GM21786 (cell line): ENCODE measurements at regions not wholly inside any gene's neighbourhood (a gene's known extent, or its start where the extent isn't known, plus 50 kb on each side); places are given as distances from the start of the nearest gene placed in this dataset.
"Not testable (repeated sequence)": the region's sequence is repeated elsewhere in the genome, so short reads cannot be mapped to it uniquely, and the experiment has no call there.

Source experiments
- ATAC-seq: cut with Tn5 transposase; IDR thresholded peaks from one replicate; pipeline ENCODE4 v1.9.1; 2021; ENCODE audit not compliant: unreplicated experiment

- no peak for ATAC-seq
These were observed 83.3 kb upstream of the SIRPA start for GRCh38 chr20:1811621-1812498.

GRCh38 chr20:1810926-1811620 is 84.1 kb upstream of the SIRPA start:
- ATAC-seq = no peak

GRCh38 chr20:1810572-1810925 is 84.7 kb upstream of the SIRPA start:
- ATAC-seq = no peak

- no peak for ATAC-seq
These were observed 85.3 kb upstream of the SIRPA start for GRCh38 chr20:1809611-1810510.

- no peak for ATAC-seq
These were observed 86.1 kb upstream of the SIRPA start for GRCh38 chr20:1809131-1809572.

- no peak for ATAC-seq
These were observed 87.1 kb upstream of the SIRPA start for GRCh38 chr20:1808101-1808500.

- no peak for ATAC-seq
These were observed 87.8 kb upstream of the SIRPA start for GRCh38 chr20:1807394-1807793.

- ATAC-seq = no peak
These were observed 88.8 kb upstream of the SIRPA start for GRCh38 chr20:1806456-1806855.

- ATAC-seq = no peak
These were observed 89.4 kb upstream of the SIRPA start for GRCh38 chr20:1805816-1806215.

- ATAC-seq = no peak
These were observed 90.0 kb upstream of the SIRPA start for GRCh38 chr20:1805161-1805581.

- no peak for ATAC-seq
These were observed 90.7 kb upstream of the SIRPA start for GRCh38 chr20:1804554-1804956.

- no peak for ATAC-seq
These were observed 91.2 kb upstream of the SIRPA start for GRCh38 chr20:1803932-1804501.

GRCh38 chr20:1803061-1803931 is 91.9 kb upstream of the SIRPA start:
- no peak for ATAC-seq

GRCh38 chr20:1802385-1803060 is 92.7 kb upstream of the SIRPA start:
- no peak for ATAC-seq

GRCh38 chr20:1801929-1802306 is 93.3 kb upstream of the SIRPA start:
- ATAC-seq = no peak

- no peak for ATAC-seq
These were observed 93.8 kb upstream of the SIRPA start for GRCh38 chr20:1801225-1801928.

- ATAC-seq = no peak
These were observed 94.4 kb upstream of the SIRPA start for GRCh38 chr20:1800777-1801176.

- no peak for ATAC-seq
These were observed 95.0 kb upstream of the SIRPA start for GRCh38 chr20:1800180-1800579.

- ATAC-seq = not testable (repeated sequence)
These were observed 95.5 kb upstream of the SIRPA start for GRCh38 chr20:1799746-1800145.
